ENCODE measurements at regions not wholly inside any gene's neighbourhood (a gene's known extent, or its start where the extent isn't known, plus 50 kb on each side); places are given as distances from the start of the nearest gene placed in this dataset.

DNA sequence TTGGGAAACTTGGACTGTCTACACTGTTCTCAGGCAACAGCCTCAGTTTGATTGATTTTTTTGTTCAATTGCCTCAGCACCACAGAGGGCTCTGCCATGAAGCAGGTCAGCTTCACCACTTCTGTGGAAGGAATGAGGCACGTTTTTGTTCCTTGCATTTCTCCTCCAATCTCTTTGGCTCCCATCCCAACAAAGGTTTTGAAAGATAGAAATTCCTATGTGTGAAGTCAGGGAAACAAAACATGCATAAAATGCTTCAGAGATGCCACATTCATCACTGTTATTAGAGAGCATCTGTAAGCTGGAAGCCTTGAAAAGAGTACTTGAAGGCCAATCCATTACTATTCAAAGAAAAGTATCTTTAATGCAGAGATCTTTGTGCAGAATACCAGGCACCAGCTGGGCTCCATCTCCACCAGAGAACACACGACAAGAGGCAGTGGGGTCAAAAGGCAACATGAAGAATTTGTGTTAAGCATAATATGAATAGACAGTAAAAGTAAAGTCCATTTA lies 249.1 kb upstream of the LYZL1 start (continued):
- TF ChIP-seq NFXL1 (IDR thresholded peaks at IDR 0.05; ENCODE audit: borderline replicate concordance) (no peak), POLR2A (IDR thresholded peaks at IDR 0.05; ENCODE audit: low read depth, low read length) (no peak)

DNA sequence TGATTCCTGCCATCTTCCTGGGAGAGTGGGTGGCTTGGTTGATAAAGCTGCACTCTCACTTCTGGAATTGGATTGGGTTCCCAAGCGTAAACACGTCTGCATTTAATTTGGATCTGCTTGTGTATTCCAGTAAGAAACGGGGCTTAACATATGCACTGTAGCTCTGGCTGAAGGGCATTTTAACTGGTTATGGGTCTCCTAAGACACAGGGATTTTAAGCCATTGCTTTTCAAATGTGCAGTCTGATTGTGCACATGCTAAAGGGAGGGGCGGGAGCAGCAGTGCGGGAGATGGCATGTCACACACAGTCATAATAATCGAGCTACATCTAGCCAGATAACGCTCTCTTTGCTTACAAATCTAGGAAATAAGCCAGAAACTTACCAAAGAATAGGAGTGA lies 247.3 kb upstream of the LYZL1 start:
- Histone ChIP-seq H3K9ac (ENCODE audit: control insufficient read depth, insufficient read depth, low read length) (no peak overlapping the region), H3K4me3 (no peak overlapping the region), H3K79me2 (ENCODE audit: control insufficient read depth, insufficient read depth, low read length) (no peaks in the 10 kb centered on the region), H3K4me1 (ENCODE audit: control insufficient read depth, insufficient read depth, low read length) (no peaks in the 10 kb centered on the region), H3K9me3 (replicated peaks; ENCODE audit: control insufficient read depth, insufficient read depth, low read length) (no peaks in the 10 kb centered on the region), H2AFZ (ENCODE audit: control insufficient read depth, low read depth, low read length) (no peak overlapping the region), H3K4me2 (ENCODE audit: control insufficient read depth, insufficient read depth) (no peak overlapping the region), H3K36me3 (ENCODE audit: control insufficient read depth in 2 of 2, insufficient read depth in 2 of 2, low read length in 1 of 2) (no peaks in the 10 kb centered on the region), H4K20me1 (ENCODE audit: control insufficient read depth, insufficient read depth) (no peaks in the 10 kb centered on the region), H3K27me3 (replicated peaks in 1 of 2; ENCODE audit: control insufficient read depth in 2 of 2, insufficient read depth in 2 of 2, low read length in 1 of 2) (no peaks in the 10 kb centered on the region), H3K27ac (ENCODE audit: control insufficient read depth, insufficient read depth) (no peak overlapping the region)
- ChIA-PET CTCF (no interaction called here), POLR2A (no interaction called here), SMC1A (ENCODE audit: uncharacterized antibody, unreplicated experiment) (interaction anchor here (0.9 to 1.0 kb wide), 3 partner anchors 10 to 19 kb away, joined by 3 read pairs; no protein-coding TSS in a partner anchor), RAD21 (ENCODE audit: unreplicated experiment) (no interaction called here)
- intact Hi-C loops (cut with micrococcal nuclease; ENCODE audit: unreplicated experiment) = no loop called here
- TF ChIP-seq SUZ12 (IDR thresholded peaks at IDR 0.05; ENCODE audit: unreplicated experiment) (no peak), TARDBP (IDR thresholded peaks at IDR 0.05; ENCODE audit: borderline replicate concordance) (no peak), SMAD1 (IDR thresholded peaks at IDR 0.05; ENCODE audit: low read depth, partially characterized antibody) (no peak), PAX8 (IDR thresholded peaks at IDR 0.05) (no peak), CHD2 (IDR thresholded peaks at IDR 0.05; ENCODE audit: borderline replicate concordance, low read depth, low read length) (no peak)
- TF ChIP-seq, protein P1, sequence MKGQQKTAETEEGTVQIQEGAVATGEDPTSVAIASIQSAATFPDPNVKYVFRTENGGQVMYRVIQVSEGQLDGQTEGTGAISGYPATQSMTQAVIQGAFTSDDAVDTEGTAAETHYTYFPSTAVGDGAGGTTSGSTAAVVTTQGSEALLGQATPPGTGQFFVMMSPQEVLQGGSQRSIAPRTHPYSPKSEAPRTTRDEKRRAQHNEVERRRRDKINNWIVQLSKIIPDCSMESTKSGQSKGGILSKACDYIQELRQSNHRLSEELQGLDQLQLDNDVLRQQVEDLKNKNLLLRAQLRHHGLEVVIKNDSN (IDR thresholded peaks at IDR 0.05; ENCODE audit: borderline replicate concordance, extremely low read length, insufficient read depth, low read depth, low read length) = no peak
- ATAC-seq (no peak), FAIRE-seq (no peak), DNase-seq (ENCODE audit: low read depth, low spot score) (no peak)
- in situ Hi-C loops (cut with MboI) = no loop called here
- BruUV-seq (replicated peaks) = no TSS peak
- 41% methylated on average over 7 of the region's 7 CpGs for WGBS (ENCODE audit: insufficient coverage, insufficient replicate concordance, low lambda C conversion rate, missing lambda C conversion rate)

Data from GM12878 (cell line).